ENCODE measurements at regions not wholly inside any gene's neighbourhood (a gene's known extent, or its start where the extent isn't known, plus 50 kb on each side); places are given as distances from the start of the nearest gene placed in this dataset.

- H3K27ac ChIP-seq (ENCODE audit: low read depth, low read length, poor library complexity, severe bottlenecking) = no peak overlapping the region
- H4K20me1 ChIP-seq (ENCODE audit: insufficient read depth, low read length) = no peaks in the 10 kb centered on the region
- CTCF ChIA-PET (ENCODE audit: unreplicated experiment) = no interaction called here
- H3K36me3 ChIP-seq (ENCODE audit: insufficient read depth, low read length) = no peaks in the 10 kb centered on the region
- H3K9me2 ChIP-seq (ENCODE audit: insufficient read depth, low read length) = no peaks in the 10 kb centered on the region
- DNase-seq (ENCODE audit: low spot score) = no peak
- TF ChIP-seq CTCF (conservative IDR thresholded peaks at IDR 0.05; ENCODE audit: low read length) (no peak), EZH2phosphoT487 (IDR thresholded peaks at IDR 0.05; ENCODE audit: borderline replicate concordance, low read depth, low read length) (no peak)
- POLR2A ChIA-PET = interaction anchor here (1.1 kb wide), 1 partner anchor 228 kb away, joined by 4 read pairs; no protein-coding TSS in a partner anchor
- H3K4me2 ChIP-seq (ENCODE audit: low read length) = no peak overlapping the region
- H3K79me2 ChIP-seq (ENCODE audit: insufficient read depth, low read depth, low read length) = no peaks in the 10 kb centered on the region
- intact Hi-C loops (cut with micrococcal nuclease; ENCODE audit: unreplicated experiment) = no loop called here
- no peak overlapping the region for H2AFZ ChIP-seq (ENCODE audit: low read length)
- no peaks in the 10 kb centered on the region for H3K9me3 ChIP-seq (ENCODE audit: low read length)
- BruUV-seq (replicated peaks) = no TSS peak
- H3K4me3 ChIP-seq (ENCODE audit: low read depth, low read length, poor library complexity, severe bottlenecking) = no peak overlapping the region
- peaks cover 3% of the 10 kb centered on the region for H3K4me1 ChIP-seq (ENCODE audit: insufficient read depth, low read length, poor library complexity, severe bottlenecking)
These were observed 77.2 kb upstream of the SLC10A2 start for GRCh38 chr13:103143432-103143831.

GRCh38 chr13:103142151-103142550 is 75.9 kb upstream of the SLC10A2 start:
- ChIA-PET CTCF (ENCODE audit: unreplicated experiment) (no interaction called here), POLR2A (no interaction called here)
- no TSS peak for BruUV-seq (replicated peaks)
- Histone ChIP-seq H3K9me2 (ENCODE audit: insufficient read depth, low read length) (no peaks in the 10 kb centered on the region), H3K4me3 (ENCODE audit: low read depth, low read length, poor library complexity, severe bottlenecking) (no peak overlapping the region), H3K9me3 (ENCODE audit: low read length) (no peaks in the 10 kb centered on the region), H3K36me3 (ENCODE audit: insufficient read depth, low read length) (no peaks in the 10 kb centered on the region), H3K79me2 (ENCODE audit: insufficient read depth, low read depth, low read length) (no peaks in the 10 kb centered on the region), H2AFZ (ENCODE audit: low read length) (no peak overlapping the region), H3K27ac (ENCODE audit: low read depth, low read length, poor library complexity, severe bottlenecking) (no peak overlapping the region), H4K20me1 (ENCODE audit: insufficient read depth, low read length) (no peaks in the 10 kb centered on the region), H3K4me2 (ENCODE audit: low read length) (no peak overlapping the region), H3K4me1 (ENCODE audit: insufficient read depth, low read length, poor library complexity, severe bottlenecking) (peaks cover 3% of the 10 kb centered on the region)
- TF ChIP-seq EZH2phosphoT487 (IDR thresholded peaks at IDR 0.05; ENCODE audit: borderline replicate concordance, low read depth, low read length) = no peak
- no peak for TF ChIP-seq CTCF (conservative IDR thresholded peaks at IDR 0.05; ENCODE audit: low read length)
- intact Hi-C loops (cut with micrococcal nuclease; ENCODE audit: unreplicated experiment) = no loop called here
- DNase-seq (ENCODE audit: low spot score) = no peak

GRCh38 chr13:103140001-103140671 is 73.9 kb upstream of the SLC10A2 start:
- H4K20me1 ChIP-seq (ENCODE audit: insufficient read depth, low read length) = no peaks in the 10 kb centered on the region
- intact Hi-C loops (cut with micrococcal nuclease; ENCODE audit: unreplicated experiment) = loop anchor here (1.0 kb wide), 2 partner anchors 107 to 224 kb away; no protein-coding TSS in a partner anchor
- CTCF ChIA-PET (ENCODE audit: unreplicated experiment) = interaction anchor here (0.7 kb wide), 1 partner anchor 270 kb away, joined by 4 read pairs; no protein-coding TSS in a partner anchor
- H3K36me3 ChIP-seq (ENCODE audit: insufficient read depth, low read length) = no peaks in the 10 kb centered on the region
- no peak overlapping the region for H3K27ac ChIP-seq (ENCODE audit: low read depth, low read length, poor library complexity, severe bottlenecking)
- DNase-seq (ENCODE audit: low spot score) = peak; percentile 72
- H3K9me2 ChIP-seq (ENCODE audit: insufficient read depth, low read length) = no peaks in the 10 kb centered on the region
- no peak overlapping the region for H3K4me3 ChIP-seq (ENCODE audit: low read depth, low read length, poor library complexity, severe bottlenecking)
- H3K4me1 ChIP-seq (ENCODE audit: insufficient read depth, low read length, poor library complexity, severe bottlenecking) = peaks cover 3% of the 10 kb centered on the region
- TF ChIP-seq EZH2phosphoT487 (IDR thresholded peaks at IDR 0.05; ENCODE audit: borderline replicate concordance, low read depth, low read length) (no peak), CTCF (conservative IDR thresholded peaks at IDR 0.05; ENCODE audit: low read length) (peak; percentile 79)
- H2AFZ ChIP-seq (ENCODE audit: low read length) = peak overlapping the region; percentile 78; the same call in 1 of the 2 replicates
- no peaks in the 10 kb centered on the region for H3K9me3 ChIP-seq (ENCODE audit: low read length)
- no peaks in the 10 kb centered on the region for H3K79me2 ChIP-seq (ENCODE audit: insufficient read depth, low read depth, low read length)
- POLR2A ChIA-PET = interaction anchor here (0.8 to 0.9 kb wide), 3 partner anchors 33 to 220 kb away, joined by 3 read pairs; no protein-coding TSS in a partner anchor
- no TSS peak for BruUV-seq (replicated peaks)
- H3K4me2 ChIP-seq (ENCODE audit: low read length) = no peak overlapping the region

All from OCI-LY7 (cell line).